HG02885 (cell line): ENCODE measurements at regions not wholly inside any gene's neighbourhood (a gene's known extent, or its start where the extent isn't known, plus 50 kb on each side); places are given as distances from the start of the nearest gene placed in this dataset.

Source experiments
- ATAC-seq: cut with Tn5 transposase; IDR thresholded peaks from one replicate; pipeline ENCODE4 v1.9.1; 2021; ENCODE audit warnings: mild to moderate bottlenecking; ENCODE audit not compliant: unreplicated experiment, poor library complexity

- ATAC-seq, result no peak
These were observed 96.5 kb upstream of the PITX1 start for GRCh38 chr5:135130261-135131215.

GRCh38 chr5:135129307-135129706, 95.3 kb upstream of the PITX1 start:
- no peak for ATAC-seq

GRCh38 chr5:135128361-135128760, 94.3 kb upstream of the PITX1 start:
- ATAC-seq, result no peak

- no peak for ATAC-seq
These were observed 93.6 kb upstream of the PITX1 start for GRCh38 chr5:135127439-135128240.

GRCh38 chr5:135126688-135127438, 92.8 kb upstream of the PITX1 start:
- ATAC-seq, result no peak

- ATAC-seq, result no peak
These were observed 90.7 kb upstream of the PITX1 start for GRCh38 chr5:135124724-135125123.

GRCh38 chr5:135124128-135124527, 90.1 kb upstream of the PITX1 start:
- ATAC-seq, result no peak

- ATAC-seq, result no peak
These were observed 88.8 kb upstream of the PITX1 start for GRCh38 chr5:135122797-135123196.

- ATAC-seq, result no peak
These were observed 86.9 kb upstream of the PITX1 start for GRCh38 chr5:135120951-135121350.

GRCh38 chr5:135119481-135119880, 85.5 kb upstream of the PITX1 start:
- ATAC-seq, result no peak

- ATAC-seq, result no peak
These were observed 83.6 kb upstream of the PITX1 start for GRCh38 chr5:135117590-135117989.

GRCh38 chr5:135116160-135116561, 82.1 kb upstream of the PITX1 start:
- ATAC-seq, result no peak

- no peak for ATAC-seq
These were observed 81.6 kb upstream of the PITX1 start for GRCh38 chr5:135115591-135115990.

GRCh38 chr5:135114759-135115158, 80.7 kb upstream of the PITX1 start:
- ATAC-seq, result no peak

- ATAC-seq, result no peak
These were observed 78.1 kb upstream of the PITX1 start for GRCh38 chr5:135112008-135112725.

GRCh38 chr5:135110785-135111596, 77.0 kb upstream of the PITX1 start:
- no peak for ATAC-seq

- no peak for ATAC-seq
These were observed 75.0 kb upstream of the PITX1 start for GRCh38 chr5:135108992-135109391.

GRCh38 chr5:135108569-135108968, 74.5 kb upstream of the PITX1 start:
- no peak for ATAC-seq

GRCh38 chr5:135107986-135108385, 74.0 kb upstream of the PITX1 start:
- ATAC-seq, result no peak
